WI38 (cell line): ENCODE measurements at regions not wholly inside any gene's neighbourhood (a gene's known extent, or its start where the extent isn't known, plus 50 kb on each side); places are given as distances from the start of the nearest gene placed in this dataset.

Source experiments
- H3K4me3 ChIP-seq: 2 replicates; pipeline ENCODE4 v1.5.1; 2011; ENCODE audit warnings: low read depth, mild to moderate bottlenecking, control low read depth, low read length
- CTCF ChIP-seq: IDR thresholded peaks from 2 replicates; pipeline ENCODE4 v1.5.1; 2012; ENCODE audit warnings: low read depth, mild to moderate bottlenecking, control low read depth, low read length

GRCh38 chr15:86002444-86002843 lies 77.2 kb upstream of the AGBL1 start:
- TF ChIP-seq CTCF = no peak
- H3K4me3 ChIP-seq = no peak overlapping the region

GRCh38 chr15:86004061-86004460 lies 75.6 kb upstream of the AGBL1 start:
- H3K4me3 ChIP-seq = no peak overlapping the region
- no peak for TF ChIP-seq CTCF

- no peak for TF ChIP-seq CTCF
- no peak overlapping the region for H3K4me3 ChIP-seq
These were observed 73.1 kb upstream of the AGBL1 start for GRCh38 chr15:86006546-86006945.

- no peak for TF ChIP-seq CTCF
- no peak overlapping the region for H3K4me3 ChIP-seq
These were observed 69.9 kb upstream of the AGBL1 start for GRCh38 chr15:86009727-86010126.

- TF ChIP-seq CTCF = no peak
- H3K4me3 ChIP-seq = no peak overlapping the region
These were observed 69.3 kb upstream of the AGBL1 start for GRCh38 chr15:86010398-86010797.

GRCh38 chr15:86010891-86011290 lies 68.8 kb upstream of the AGBL1 start:
- TF ChIP-seq CTCF = no peak

GRCh38 chr15:86014016-86014415 lies 65.7 kb upstream of the AGBL1 start:
- no peak overlapping the region for H3K4me3 ChIP-seq
- no peak for TF ChIP-seq CTCF

More at GRCh38 chr15:86010891-86011290, 68.8 kb upstream of the AGBL1 start:
- H3K4me3 ChIP-seq = no peak overlapping the region
